ENCODE measurements at regions not wholly inside any gene's neighbourhood (a gene's known extent, or its start where the extent isn't known, plus 50 kb on each side); places are given as distances from the start of the nearest gene placed in this dataset.

DNA sequence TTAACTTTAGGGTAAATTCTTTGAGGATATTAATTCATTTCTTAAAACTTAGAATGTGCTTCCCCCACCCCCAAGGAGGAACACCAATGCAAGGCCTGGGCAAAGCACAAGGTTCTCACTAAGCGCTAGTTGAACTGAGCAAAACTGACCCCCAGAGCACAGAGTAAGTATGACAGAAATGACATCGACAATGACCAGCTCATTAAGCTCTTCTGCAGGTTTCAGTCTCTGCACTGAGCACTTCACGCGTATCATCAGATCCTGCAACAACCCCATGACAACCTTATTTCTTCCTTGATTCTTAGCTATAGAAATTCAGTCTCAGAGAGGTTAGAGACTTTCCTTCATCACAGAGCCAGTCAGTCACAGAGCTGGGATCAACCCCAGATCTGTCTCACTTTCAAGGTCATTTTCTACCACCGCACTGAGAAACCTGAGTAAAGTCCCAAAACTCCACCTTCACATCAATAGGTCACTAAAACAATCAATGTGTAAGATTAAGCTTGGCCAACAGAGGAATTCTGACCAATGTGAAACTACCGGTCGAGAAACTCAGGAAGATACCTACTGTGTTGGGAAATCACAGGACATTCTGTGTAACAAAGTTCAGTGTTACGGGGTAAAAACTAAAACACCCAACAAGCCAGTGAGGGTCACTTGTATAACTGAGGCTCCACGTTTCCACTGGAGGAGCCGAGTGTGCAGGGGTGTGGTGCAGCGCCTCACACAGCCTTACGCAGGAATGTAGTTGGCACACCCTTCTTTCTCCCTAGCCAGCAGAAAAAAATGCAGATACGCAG, 129.0 kb upstream of the FOXQ1 start:
- Histone ChIP-seq H3K27ac (ENCODE audit: low read length) (no peak overlapping the region), H3K36me3 (replicated peaks; ENCODE audit: insufficient read depth, low read length) (no peaks in the 10 kb centered on the region), H3K4me1 (ENCODE audit: low read length) (peaks cover 8% of the 10 kb centered on the region; the same call in 1 of the 2 replicates), H3K9ac (ENCODE audit: low read length) (no peak overlapping the region), H3K4me2 (ENCODE audit: low read depth, low read length) (no peak overlapping the region), H4K20me1 (ENCODE audit: insufficient read depth, low read length) (no peaks in the 10 kb centered on the region), H2AFZ (ENCODE audit: low read length) (no peak overlapping the region), H3K27me3 (replicated peaks; ENCODE audit: insufficient read depth, low read length) (no peaks in the 10 kb centered on the region), H3F3A (ENCODE audit: insufficient read depth, low read length) (no peaks in the 10 kb centered on the region), H3K79me2 (ENCODE audit: low read length) (no peaks in the 10 kb centered on the region), H3K9me3 (replicated peaks; ENCODE audit: insufficient read depth, low read length) (no peaks in the 10 kb centered on the region), H3K4me3 (ENCODE audit: low read length) (no peak overlapping the region), H3K9me2 (replicated peaks; ENCODE audit: insufficient read depth, low read length) (no peaks in the 10 kb centered on the region)
- no peak for TF ChIP-seq EZH2phosphoT487 (IDR thresholded peaks at IDR 0.05; ENCODE audit: low read length)
- no peak for DNase-seq

- Histone ChIP-seq H4K20me1 (ENCODE audit: insufficient read depth, low read length) (no peaks in the 10 kb centered on the region), H3K4me1 (ENCODE audit: low read length) (peaks cover 8% of the 10 kb centered on the region; the same call in 1 of the 2 replicates), H3K79me2 (ENCODE audit: low read length) (no peaks in the 10 kb centered on the region), H3K36me3 (replicated peaks; ENCODE audit: insufficient read depth, low read length) (no peaks in the 10 kb centered on the region), H3K9me2 (replicated peaks; ENCODE audit: insufficient read depth, low read length) (no peaks in the 10 kb centered on the region), H3K9ac (ENCODE audit: low read length) (no peak overlapping the region), H2AFZ (ENCODE audit: low read length) (no peak overlapping the region), H3K4me3 (ENCODE audit: low read length) (no peak overlapping the region), H3K27ac (ENCODE audit: low read length) (no peak overlapping the region), H3K27me3 (replicated peaks; ENCODE audit: insufficient read depth, low read length) (no peaks in the 10 kb centered on the region), H3K9me3 (replicated peaks; ENCODE audit: insufficient read depth, low read length) (no peaks in the 10 kb centered on the region), H3F3A (ENCODE audit: insufficient read depth, low read length) (no peaks in the 10 kb centered on the region), H3K4me2 (ENCODE audit: low read depth, low read length) (no peak overlapping the region)
- TF ChIP-seq EZH2 (optimal IDR thresholded peaks at IDR 0.05; ENCODE audit: low read depth, low read length) (no peak), CTCF (IDR thresholded peaks at IDR 0.05; ENCODE audit: low read length) (no peak), EZH2phosphoT487 (IDR thresholded peaks at IDR 0.05; ENCODE audit: low read length) (no peak)
- no peak for DNase-seq
These were observed 129.8 kb upstream of the FOXQ1 start for GRCh38 chr6:1181939-1182605.

- H4K20me1 ChIP-seq (ENCODE audit: insufficient read depth, low read length), result no peaks in the 10 kb centered on the region
- no peaks in the 10 kb centered on the region for H3F3A ChIP-seq (ENCODE audit: insufficient read depth, low read length)
- peak overlapping the region; percentile 35; the same call in 1 of the 2 replicates for H3K4me2 ChIP-seq (ENCODE audit: low read depth, low read length)
- no peaks in the 10 kb centered on the region for H3K9me3 ChIP-seq (replicated peaks; ENCODE audit: insufficient read depth, low read length)
- no peaks in the 10 kb centered on the region for H3K27me3 ChIP-seq (replicated peaks; ENCODE audit: insufficient read depth, low read length)
- H3K27ac ChIP-seq (ENCODE audit: low read length), result peak overlapping the region; percentile 82
- H3K9me2 ChIP-seq (replicated peaks; ENCODE audit: insufficient read depth, low read length), result no peaks in the 10 kb centered on the region
- peaks cover 8% of the 10 kb centered on the region; the same call in 1 of the 2 replicates for H3K4me1 ChIP-seq (ENCODE audit: low read length)
- peak; percentile 83 for DNase-seq
- H2AFZ ChIP-seq (ENCODE audit: low read length), result no peak overlapping the region
- peak overlapping the region; percentile 43; the same call in 1 of the 2 replicates for H3K9ac ChIP-seq (ENCODE audit: low read length)
- no peak for TF ChIP-seq EZH2 (optimal IDR thresholded peaks at IDR 0.05; ENCODE audit: low read depth, low read length)
- TF ChIP-seq CTCF (IDR thresholded peaks at IDR 0.05; ENCODE audit: low read length), result no peak
- no peak for TF ChIP-seq EZH2phosphoT487 (IDR thresholded peaks at IDR 0.05; ENCODE audit: low read length)
- peak overlapping the region; percentile 24 for H3K4me3 ChIP-seq (ENCODE audit: low read length)
- no peaks in the 10 kb centered on the region for H3K79me2 ChIP-seq (ENCODE audit: low read length)
- H3K36me3 ChIP-seq (replicated peaks; ENCODE audit: insufficient read depth, low read length), result no peaks in the 10 kb centered on the region
These were observed 132.1 kb upstream of the FOXQ1 start for GRCh38 chr6:1179571-1180459.

All from MM.1S (cell line).